ENCODE measurements at regions not wholly inside any gene's neighbourhood (a gene's known extent, or its start where the extent isn't known, plus 50 kb on each side); places are given as distances from the start of the nearest gene placed in this dataset.
"Not testable (repeated sequence)": the region's sequence is repeated elsewhere in the genome, so short reads cannot be mapped to it uniquely, and the experiment has no call there.

DNA sequence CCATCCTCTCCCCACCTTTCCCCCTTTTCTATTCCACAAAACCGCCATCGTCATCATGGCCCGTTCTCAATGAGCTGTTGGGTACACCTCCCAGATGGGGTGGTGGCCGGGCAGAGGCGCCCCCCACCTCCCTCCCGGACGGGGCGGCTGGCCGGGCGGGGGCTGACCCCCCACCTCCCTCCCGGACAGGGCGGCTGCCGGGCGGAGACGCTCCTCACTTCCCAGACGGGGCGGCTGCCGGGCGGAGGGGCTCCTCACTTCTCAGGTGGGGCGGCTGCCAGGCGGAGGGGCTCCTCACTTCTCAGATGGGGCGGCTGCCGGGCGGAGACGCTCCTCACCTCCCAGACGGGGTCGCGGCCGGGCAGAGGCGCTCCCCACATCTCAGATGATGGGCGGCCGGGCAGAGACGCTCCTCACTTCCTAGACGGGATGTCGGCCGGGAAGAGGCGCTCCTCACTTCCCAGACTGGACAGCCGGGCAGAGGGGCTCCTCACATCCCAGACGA, 404.4 kb upstream of the BTBD3 start:
- TF ChIP-seq RXRA (IDR thresholded peaks at IDR 0.05; ENCODE audit: borderline replicate concordance, low read depth); IRF3 (IDR thresholded peaks at IDR 0.05; ENCODE audit: low read depth, low read length); GATA2 (CRISPR knock-in tag; IDR thresholded peaks at IDR 0.05); REST (IDR thresholded peaks at IDR 0.05; ENCODE audit: low read depth, low read length); ELF1 (IDR thresholded peaks at IDR 0.05); POLR2AphosphoS5 (IDR thresholded peaks at IDR 0.05; ENCODE audit: low read depth, low read length); NRF1 (IDR thresholded peaks at IDR 0.05; ENCODE audit: low read depth, low read length); YY1 (IDR thresholded peaks at IDR 0.05; ENCODE audit: low read depth); EP300 (IDR thresholded peaks at IDR 0.05; ENCODE audit: borderline replicate concordance in 1 of 2, low read depth in 1 of 2, low read length in 1 of 2); SIN3A (IDR thresholded peaks at IDR 0.05; ENCODE audit: borderline replicate concordance, low read depth, low read length); TAF1 (IDR thresholded peaks at IDR 0.05; ENCODE audit: borderline replicate concordance, low read depth, low read length): not testable (repeated sequence)
- TF ChIP-seq, protein P1, sequence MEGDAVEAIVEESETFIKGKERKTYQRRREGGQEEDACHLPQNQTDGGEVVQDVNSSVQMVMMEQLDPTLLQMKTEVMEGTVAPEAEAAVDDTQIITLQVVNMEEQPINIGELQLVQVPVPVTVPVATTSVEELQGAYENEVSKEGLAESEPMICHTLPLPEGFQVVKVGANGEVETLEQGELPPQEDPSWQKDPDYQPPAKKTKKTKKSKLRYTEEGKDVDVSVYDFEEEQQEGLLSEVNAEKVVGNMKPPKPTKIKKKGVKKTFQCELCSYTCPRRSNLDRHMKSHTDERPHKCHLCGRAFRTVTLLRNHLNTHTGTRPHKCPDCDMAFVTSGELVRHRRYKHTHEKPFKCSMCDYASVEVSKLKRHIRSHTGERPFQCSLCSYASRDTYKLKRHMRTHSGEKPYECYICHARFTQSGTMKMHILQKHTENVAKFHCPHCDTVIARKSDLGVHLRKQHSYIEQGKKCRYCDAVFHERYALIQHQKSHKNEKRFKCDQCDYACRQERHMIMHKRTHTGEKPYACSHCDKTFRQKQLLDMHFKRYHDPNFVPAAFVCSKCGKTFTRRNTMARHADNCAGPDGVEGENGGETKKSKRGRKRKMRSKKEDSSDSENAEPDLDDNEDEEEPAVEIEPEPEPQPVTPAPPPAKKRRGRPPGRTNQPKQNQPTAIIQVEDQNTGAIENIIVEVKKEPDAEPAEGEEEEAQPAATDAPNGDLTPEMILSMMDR (IDR thresholded peaks at IDR 0.05): not testable (repeated sequence)
